Vagina (tissue), 2 donors: ENCODE measurements at regions not wholly inside any gene's neighbourhood (a gene's known extent, or its start where the extent isn't known, plus 50 kb on each side); places are given as distances from the start of the nearest gene placed in this dataset.

Experiments
- DNase-seq, 2 donors: peaks; one replicate each; pipeline ENCODE4 v3.0.0-alpha.2; 2017; ENCODE audit errors: extremely low spot score in 2 of 2
- H3K27ac ChIP-seq: fragments of 200-600 bp; sonication (generic); one replicate; pipeline ENCODE4 v1.5.1; 2019
- H3K27me3 ChIP-seq: fragments of 200-600 bp; sonication (generic); one replicate; pipeline ENCODE4 v1.5.1; 2019
- H3K36me3 ChIP-seq, 2 donors: fragments of 200-600 bp; sonication (generic); one replicate each; pipeline ENCODE4 v1.5.1; 2017 to 2019
- H3K4me1 ChIP-seq: fragments of 200-600 bp; sonication (generic); one replicate; pipeline ENCODE4 v1.5.1; 2019
- H3K4me3 ChIP-seq, 2 donors: fragments of 200-600 bp; sonication (generic); 1 replicate in 1 of 2; 2 replicates in 1 of 2; pipeline ENCODE4 v1.5.1; 2016 to 2019
- H3K9me3 ChIP-seq: fragments of 200-600 bp; sonication (generic); one replicate; pipeline ENCODE4 v1.5.1; 2019
- POLR2A ChIP-seq, 2 donors: fragments of 450-650 bp; IDR thresholded peaks; one replicate each; pipeline ENCODE4 v1.6.1; 2017; ENCODE audit warnings: antibody characterized with exemption in 2 of 2, mild to moderate bottlenecking in 2 of 2, moderate library complexity in 2 of 2
- POLR2AphosphoS5 ChIP-seq, 2 donors: sonication (generic); formaldehyde crosslinking; IDR thresholded peaks; one replicate each; pipeline ENCODE4 v1.9.0; 2017; ENCODE audit warnings: antibody characterized with exemption in 2 of 2, mild to moderate bottlenecking in 2 of 2, low read depth in 1 of 2; ENCODE audit not compliant: insufficient read depth in 1 of 2
- intact Hi-C: fragments of 100-400 bp; cut with DNase I; formaldehyde crosslinking; loops from one replicate; pipeline ENCODE4 v1.15.1; 2023
- TF ChIP-seq, protein P1 (sequence below), 3 experiments: fragments of 450-650 bp in 2 of 3; fragments of 200-600 bp in 1 of 3; sonication (generic) in 1 of 3; IDR thresholded peaks; one replicate each; pipeline ENCODE4 v1.5.1; 2017 to 2019; ENCODE audit warnings: antibody characterized with exemption in 3 of 3, mild to moderate bottlenecking in 2 of 3, moderate library complexity in 2 of 3

DNA sequence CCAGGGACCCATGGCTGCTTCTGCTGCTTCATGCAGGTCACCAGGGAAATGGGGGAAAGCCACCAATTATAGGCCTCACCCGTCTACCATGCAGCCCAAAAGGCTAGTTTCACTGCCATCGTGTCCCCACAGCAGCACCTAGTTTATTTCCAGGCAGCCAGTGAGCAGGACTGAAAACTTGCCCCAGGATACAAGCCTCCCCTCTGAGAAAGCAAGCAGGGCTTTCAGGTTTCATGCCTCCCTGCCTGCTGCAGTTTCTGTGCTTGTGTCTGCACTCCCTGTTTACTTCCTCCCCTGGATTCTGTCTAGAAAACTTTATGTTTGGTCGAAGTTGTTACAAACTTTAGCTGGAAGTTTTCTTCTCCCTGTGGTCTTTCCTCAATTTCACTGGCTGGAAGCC, 319.1 kb downstream of the ANXA1 start:
- TF ChIP-seq POLR2AphosphoS5 (IDR thresholded peaks at IDR 0.05; ENCODE audit: insufficient read depth in 1 of 2, low read depth in 1 of 2), result no peak
- TF ChIP-seq POLR2A (IDR thresholded peaks at IDR 0.05), result no peak
- TF ChIP-seq, protein P1, sequence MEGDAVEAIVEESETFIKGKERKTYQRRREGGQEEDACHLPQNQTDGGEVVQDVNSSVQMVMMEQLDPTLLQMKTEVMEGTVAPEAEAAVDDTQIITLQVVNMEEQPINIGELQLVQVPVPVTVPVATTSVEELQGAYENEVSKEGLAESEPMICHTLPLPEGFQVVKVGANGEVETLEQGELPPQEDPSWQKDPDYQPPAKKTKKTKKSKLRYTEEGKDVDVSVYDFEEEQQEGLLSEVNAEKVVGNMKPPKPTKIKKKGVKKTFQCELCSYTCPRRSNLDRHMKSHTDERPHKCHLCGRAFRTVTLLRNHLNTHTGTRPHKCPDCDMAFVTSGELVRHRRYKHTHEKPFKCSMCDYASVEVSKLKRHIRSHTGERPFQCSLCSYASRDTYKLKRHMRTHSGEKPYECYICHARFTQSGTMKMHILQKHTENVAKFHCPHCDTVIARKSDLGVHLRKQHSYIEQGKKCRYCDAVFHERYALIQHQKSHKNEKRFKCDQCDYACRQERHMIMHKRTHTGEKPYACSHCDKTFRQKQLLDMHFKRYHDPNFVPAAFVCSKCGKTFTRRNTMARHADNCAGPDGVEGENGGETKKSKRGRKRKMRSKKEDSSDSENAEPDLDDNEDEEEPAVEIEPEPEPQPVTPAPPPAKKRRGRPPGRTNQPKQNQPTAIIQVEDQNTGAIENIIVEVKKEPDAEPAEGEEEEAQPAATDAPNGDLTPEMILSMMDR (IDR thresholded peaks at IDR 0.05), result no peak
- H3K4me1 ChIP-seq, result no peaks in the 10 kb centered on the region
- H3K27me3 ChIP-seq, result no peaks in the 10 kb centered on the region
- DNase-seq, result no peak
- no peak overlapping the region for H3K4me3 ChIP-seq
- intact Hi-C loops, result no loop called here
- no peaks in the 10 kb centered on the region for H3K9me3 ChIP-seq
- H3K36me3 ChIP-seq, result no peaks in the 10 kb centered on the region
- no peak overlapping the region for H3K27ac ChIP-seq

- Histone ChIP-seq H3K27ac (no peak overlapping the region), H3K36me3 (no peaks in the 10 kb centered on the region), H3K9me3 (no peaks in the 10 kb centered on the region), H3K4me3 (no peak overlapping the region), H3K27me3 (no peaks in the 10 kb centered on the region), H3K4me1 (no peaks in the 10 kb centered on the region)
- DNase-seq, result no peak
- intact Hi-C loops, result no loop called here
- TF ChIP-seq, protein P1 (IDR thresholded peaks at IDR 0.05), result no peak
- no peak for TF ChIP-seq POLR2AphosphoS5 (IDR thresholded peaks at IDR 0.05; ENCODE audit: insufficient read depth in 1 of 2, low read depth in 1 of 2)
- TF ChIP-seq POLR2A (IDR thresholded peaks at IDR 0.05), result no peak
Measured at GRCh38 chr9:73474002-73474600, 322.4 kb downstream of the ANXA1 start.

- H3K9me3 ChIP-seq, result no peaks in the 10 kb centered on the region
- no peak for TF ChIP-seq POLR2A (IDR thresholded peaks at IDR 0.05)
- TF ChIP-seq POLR2AphosphoS5 (IDR thresholded peaks at IDR 0.05; ENCODE audit: insufficient read depth in 1 of 2, low read depth in 1 of 2), result no peak
- TF ChIP-seq, protein P1 (IDR thresholded peaks at IDR 0.05), result no peak
- no peak overlapping the region for H3K27ac ChIP-seq
- no peak for DNase-seq
- no peaks in the 10 kb centered on the region for H3K4me1 ChIP-seq
- intact Hi-C loops, result no loop called here
- no peak overlapping the region for H3K4me3 ChIP-seq
- no peaks in the 10 kb centered on the region for H3K36me3 ChIP-seq
- H3K27me3 ChIP-seq, result no peaks in the 10 kb centered on the region
Measured at GRCh38 chr9:73474625-73475024, 323.0 kb downstream of the ANXA1 start.

- Histone ChIP-seq H3K27ac (no peak overlapping the region), H3K9me3 (no peaks in the 10 kb centered on the region), H3K36me3 (no peaks in the 10 kb centered on the region), H3K4me3 (no peak overlapping the region), H3K27me3 (no peaks in the 10 kb centered on the region), H3K4me1 (no peaks in the 10 kb centered on the region)
- DNase-seq, result no peak
- intact Hi-C loops, result no loop called here
- TF ChIP-seq, protein P1 (IDR thresholded peaks at IDR 0.05), result no peak
- TF ChIP-seq POLR2A (IDR thresholded peaks at IDR 0.05), result no peak
- no peak for TF ChIP-seq POLR2AphosphoS5 (IDR thresholded peaks at IDR 0.05; ENCODE audit: insufficient read depth in 1 of 2, low read depth in 1 of 2)
Measured at GRCh38 chr9:73494894-73495293, 343.2 kb downstream of the ANXA1 start.

DNA sequence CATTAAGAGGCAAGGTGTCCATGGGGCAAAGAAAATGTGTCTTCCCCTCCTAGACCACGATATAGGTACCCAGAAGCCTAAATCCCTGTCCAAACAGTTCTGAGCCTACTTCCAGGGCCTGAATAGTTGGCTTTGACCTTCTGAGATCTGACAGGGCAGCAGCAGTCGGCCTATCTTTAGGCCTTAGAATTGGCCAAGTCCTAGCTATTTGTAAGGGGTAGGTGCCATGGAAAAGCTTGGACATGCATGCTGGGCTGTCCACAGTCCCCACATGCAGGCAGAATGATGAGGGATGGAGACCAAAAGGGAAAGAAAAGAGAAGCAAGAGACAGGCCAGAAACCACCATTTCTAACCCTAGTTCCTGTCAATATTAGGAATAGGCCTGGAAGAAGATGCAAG, 346.1 kb downstream of the ANXA1 start:
- intact Hi-C loops, result no loop called here
- Histone ChIP-seq H3K27ac (no peak overlapping the region), H3K4me3 (no peak overlapping the region), H3K9me3 (no peaks in the 10 kb centered on the region), H3K4me1 (no peaks in the 10 kb centered on the region), H3K27me3 (no peaks in the 10 kb centered on the region), H3K36me3 (no peaks in the 10 kb centered on the region)
- TF ChIP-seq POLR2AphosphoS5 (IDR thresholded peaks at IDR 0.05; ENCODE audit: insufficient read depth in 1 of 2, low read depth in 1 of 2) (no peak), POLR2A (IDR thresholded peaks at IDR 0.05) (no peak)
- TF ChIP-seq, protein P1 (IDR thresholded peaks at IDR 0.05), result no peak
- DNase-seq, result no peak
